Ishikawa (cell line): ENCODE measurements at regions not wholly inside any gene's neighbourhood (a gene's known extent, or its start where the extent isn't known, plus 50 kb on each side); places are given as distances from the start of the nearest gene placed in this dataset.

ENCODE experiments used
- CEBPB ChIP-seq: IDR thresholded peaks from 2 replicates; pipeline ENCODE4 v1.6.1; 2012
- CREB1 ChIP-seq: IDR thresholded peaks from 2 replicates; pipeline ENCODE4 v1.6.1; 2012; ENCODE audit warnings: low read depth
- EGR1 ChIP-seq: IDR thresholded peaks from 2 replicates; pipeline ENCODE4 v1.6.1; 2012
- EP300 ChIP-seq: IDR thresholded peaks from 2 replicates; pipeline ENCODE4 v1.6.1; 2012; ENCODE audit warnings: borderline replicate concordance
- FOXM1 ChIP-seq: IDR thresholded peaks from 2 replicates; pipeline ENCODE4 v1.6.1; 2012; ENCODE audit warnings: low read depth, borderline replicate concordance
- NFIC ChIP-seq: IDR thresholded peaks from 2 replicates; pipeline ENCODE4 v1.6.1; 2012
- RAD21 ChIP-seq: IDR thresholded peaks from 2 replicates; pipeline ENCODE4 v1.6.1; 2012; ENCODE audit warnings: low read depth
- TAF1 ChIP-seq: IDR thresholded peaks from 2 replicates; pipeline ENCODE4 v1.6.1; 2012; ENCODE audit warnings: low read depth, mild to moderate bottlenecking
- TCF12 ChIP-seq: IDR thresholded peaks from 2 replicates; pipeline ENCODE4 v1.6.1; 2012; ENCODE audit warnings: low read depth
- TEAD4 ChIP-seq: IDR thresholded peaks from 2 replicates; pipeline ENCODE4 v1.6.1; 2012
- YY1 ChIP-seq: IDR thresholded peaks from 2 replicates; pipeline ENCODE4 v1.6.1; 2012; ENCODE audit warnings: low read depth
- ZBTB7A ChIP-seq: IDR thresholded peaks from 2 replicates; pipeline ENCODE4 v1.6.1; 2012; ENCODE audit warnings: low read depth
- TF ChIP-seq, protein P1 (sequence below): IDR thresholded peaks from 2 replicates; pipeline ENCODE4 v1.6.1; 2012
- TF ChIP-seq, protein P2 (sequence below): IDR thresholded peaks from 2 replicates; pipeline ENCODE4 v1.6.1; 2012
- TF ChIP-seq, protein P3 (sequence below): IDR thresholded peaks from 2 replicates; pipeline ENCODE4 v1.6.1; 2012; ENCODE audit warnings: low read depth, mild to moderate bottlenecking

DNA sequence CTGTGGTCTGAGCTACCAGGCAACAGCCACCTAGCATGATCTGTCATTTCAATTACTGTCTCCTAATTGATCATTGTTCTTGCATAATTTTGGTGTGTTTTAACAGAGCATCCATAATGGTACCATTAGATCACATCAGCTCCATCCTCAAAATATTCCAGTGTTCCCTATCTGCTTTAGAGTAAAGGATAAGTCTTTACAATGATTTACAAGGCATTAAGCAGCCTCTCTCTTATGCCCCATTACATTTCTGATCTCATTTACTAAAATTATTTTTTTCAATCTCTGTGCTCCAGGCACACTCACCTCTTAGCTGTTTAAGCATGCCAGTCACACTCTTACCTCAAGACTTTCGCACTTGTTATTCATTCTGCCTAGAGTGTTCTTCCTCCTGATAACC lies 389.9 kb upstream of the PTPRD start:
- TF ChIP-seq, protein P1, sequence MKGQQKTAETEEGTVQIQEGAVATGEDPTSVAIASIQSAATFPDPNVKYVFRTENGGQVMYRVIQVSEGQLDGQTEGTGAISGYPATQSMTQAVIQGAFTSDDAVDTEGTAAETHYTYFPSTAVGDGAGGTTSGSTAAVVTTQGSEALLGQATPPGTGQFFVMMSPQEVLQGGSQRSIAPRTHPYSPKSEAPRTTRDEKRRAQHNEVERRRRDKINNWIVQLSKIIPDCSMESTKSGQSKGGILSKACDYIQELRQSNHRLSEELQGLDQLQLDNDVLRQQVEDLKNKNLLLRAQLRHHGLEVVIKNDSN, result no peak
- no peak for TF ChIP-seq TEAD4
- no peak for TF ChIP-seq FOXM1
- TF ChIP-seq TCF12, result no peak
- no peak for TF ChIP-seq EP300
- no peak for TF ChIP-seq CREB1
- TF ChIP-seq EGR1, result no peak
- no peak for TF ChIP-seq CEBPB
- TF ChIP-seq, protein P2, sequence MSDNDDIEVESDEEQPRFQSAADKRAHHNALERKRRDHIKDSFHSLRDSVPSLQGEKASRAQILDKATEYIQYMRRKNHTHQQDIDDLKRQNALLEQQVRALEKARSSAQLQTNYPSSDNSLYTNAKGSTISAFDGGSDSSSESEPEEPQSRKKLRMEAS, result no peak
- no peak for TF ChIP-seq ZBTB7A
- no peak for TF ChIP-seq TAF1
- TF ChIP-seq YY1, result no peak
- TF ChIP-seq RAD21, result no peak

DNA sequence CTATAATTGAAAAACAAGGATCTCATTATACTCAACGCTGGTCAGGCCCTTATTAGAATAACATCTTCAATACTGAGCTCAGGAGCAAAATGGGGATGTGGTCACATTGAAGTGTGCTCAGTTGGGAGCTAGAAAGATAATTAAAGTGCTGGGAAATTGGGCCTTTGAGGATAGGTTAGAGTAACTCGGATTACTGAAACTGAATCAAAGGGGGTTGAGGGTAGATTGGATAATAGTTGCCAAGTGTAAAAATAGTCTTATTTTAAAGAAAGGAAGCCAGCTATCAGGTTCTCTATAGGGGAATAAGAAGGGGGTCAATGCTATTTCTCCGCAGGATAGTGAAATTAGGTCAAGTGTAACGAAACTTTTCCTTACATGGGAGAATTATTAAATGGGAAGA lies 391.0 kb upstream of the PTPRD start:
- no peak for TF ChIP-seq TCF12
- TF ChIP-seq, protein P3, sequence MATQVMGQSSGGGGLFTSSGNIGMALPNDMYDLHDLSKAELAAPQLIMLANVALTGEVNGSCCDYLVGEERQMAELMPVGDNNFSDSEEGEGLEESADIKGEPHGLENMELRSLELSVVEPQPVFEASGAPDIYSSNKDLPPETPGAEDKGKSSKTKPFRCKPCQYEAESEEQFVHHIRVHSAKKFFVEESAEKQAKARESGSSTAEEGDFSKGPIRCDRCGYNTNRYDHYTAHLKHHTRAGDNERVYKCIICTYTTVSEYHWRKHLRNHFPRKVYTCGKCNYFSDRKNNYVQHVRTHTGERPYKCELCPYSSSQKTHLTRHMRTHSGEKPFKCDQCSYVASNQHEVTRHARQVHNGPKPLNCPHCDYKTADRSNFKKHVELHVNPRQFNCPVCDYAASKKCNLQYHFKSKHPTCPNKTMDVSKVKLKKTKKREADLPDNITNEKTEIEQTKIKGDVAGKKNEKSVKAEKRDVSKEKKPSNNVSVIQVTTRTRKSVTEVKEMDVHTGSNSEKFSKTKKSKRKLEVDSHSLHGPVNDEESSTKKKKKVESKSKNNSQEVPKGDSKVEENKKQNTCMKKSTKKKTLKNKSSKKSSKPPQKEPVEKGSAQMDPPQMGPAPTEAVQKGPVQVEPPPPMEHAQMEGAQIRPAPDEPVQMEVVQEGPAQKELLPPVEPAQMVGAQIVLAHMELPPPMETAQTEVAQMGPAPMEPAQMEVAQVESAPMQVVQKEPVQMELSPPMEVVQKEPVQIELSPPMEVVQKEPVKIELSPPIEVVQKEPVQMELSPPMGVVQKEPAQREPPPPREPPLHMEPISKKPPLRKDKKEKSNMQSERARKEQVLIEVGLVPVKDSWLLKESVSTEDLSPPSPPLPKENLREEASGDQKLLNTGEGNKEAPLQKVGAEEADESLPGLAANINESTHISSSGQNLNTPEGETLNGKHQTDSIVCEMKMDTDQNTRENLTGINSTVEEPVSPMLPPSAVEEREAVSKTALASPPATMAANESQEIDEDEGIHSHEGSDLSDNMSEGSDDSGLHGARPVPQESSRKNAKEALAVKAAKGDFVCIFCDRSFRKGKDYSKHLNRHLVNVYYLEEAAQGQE, result no peak
- no peak for TF ChIP-seq RAD21
- TF ChIP-seq, protein P2, result no peak
- no peak for TF ChIP-seq EP300
- no peak for TF ChIP-seq CREB1
- no peak for TF ChIP-seq YY1
- no peak for TF ChIP-seq TAF1
- TF ChIP-seq EGR1, result no peak
- TF ChIP-seq FOXM1, result no peak

DNA sequence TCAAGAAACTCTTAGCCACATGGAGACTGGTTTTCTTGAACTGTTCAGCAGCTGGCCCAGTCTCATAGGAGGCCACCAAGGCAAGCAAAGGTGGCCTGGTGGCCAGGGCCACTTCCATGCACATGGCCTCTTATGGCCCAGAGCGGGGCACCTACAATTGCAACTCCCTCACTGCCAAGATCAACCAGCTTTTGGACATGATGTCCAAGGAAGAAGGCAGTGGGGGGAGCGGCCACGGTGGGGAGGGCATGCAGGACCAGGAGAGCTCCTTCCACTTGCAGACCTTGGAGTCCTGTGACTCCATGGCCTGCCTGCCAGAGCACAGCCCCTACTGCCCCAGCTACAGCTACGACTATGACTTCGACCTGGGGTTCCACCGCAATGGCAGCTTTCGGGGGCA lies 398.9 kb upstream of the PTPRD start:
- no peak for TF ChIP-seq TCF12
- no peak for TF ChIP-seq NFIC
- TF ChIP-seq FOXM1, result no peak
- no peak for TF ChIP-seq CREB1
- no peak for TF ChIP-seq ZBTB7A
- no peak for TF ChIP-seq TAF1
- TF ChIP-seq TEAD4, result no peak
- TF ChIP-seq EP300, result no peak
- TF ChIP-seq, protein P2, result no peak
- TF ChIP-seq YY1, result no peak

DNA sequence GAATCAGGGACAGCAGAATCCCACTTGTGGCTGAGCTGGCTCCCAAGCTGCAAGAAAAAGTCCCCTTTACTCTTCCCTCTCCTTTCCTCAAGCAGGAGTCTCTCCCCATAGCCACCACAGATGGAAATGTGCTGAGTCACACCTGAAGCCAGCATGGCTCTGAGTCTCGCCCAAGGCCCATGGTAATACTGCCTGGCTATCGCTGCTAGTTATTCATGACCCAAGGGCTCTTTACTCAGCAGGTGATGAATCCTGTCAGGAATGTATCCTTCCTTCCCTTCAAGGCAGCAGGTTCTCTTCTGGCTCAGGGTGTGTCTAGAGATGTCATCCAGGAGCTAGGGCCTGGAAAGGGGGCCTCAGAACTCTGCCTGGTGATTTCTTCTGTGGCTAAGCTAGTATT lies 403.3 kb upstream of the PTPRD start:
- TF ChIP-seq CEBPB (no peak), FOXM1 (no peak), TEAD4 (no peak), TAF1 (no peak), YY1 (no peak), ZBTB7A (no peak)

DNA sequence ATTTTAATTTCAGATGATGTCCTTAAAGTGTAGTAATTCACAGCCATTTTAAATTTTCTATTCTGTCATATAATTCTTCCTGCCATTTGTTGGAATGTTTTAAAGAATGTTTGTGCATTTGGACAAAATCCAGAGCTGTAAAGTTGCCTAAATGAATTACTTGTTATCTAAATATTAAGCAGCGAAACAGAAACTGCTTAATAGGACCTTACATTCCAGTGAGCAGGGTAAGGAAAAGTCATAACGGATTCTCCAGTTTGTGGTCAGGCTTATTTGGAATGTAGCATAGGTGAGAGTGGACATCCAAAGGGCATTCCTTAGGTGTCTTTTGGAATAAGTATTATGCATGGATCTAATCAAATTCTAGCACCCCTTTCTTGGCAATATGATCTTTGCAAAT lies 410.4 kb upstream of the PTPRD start:
- TF ChIP-seq, protein P1, result no peak
- TF ChIP-seq, protein P3, result no peak
- TF ChIP-seq, protein P2, result no peak
- TF ChIP-seq CEBPB (no peak), YY1 (no peak), FOXM1 (no peak), NFIC (no peak), EP300 (no peak), CREB1 (no peak), TCF12 (no peak), TEAD4 (no peak), TAF1 (no peak), ZBTB7A (no peak), EGR1 (no peak), RAD21 (no peak)

DNA sequence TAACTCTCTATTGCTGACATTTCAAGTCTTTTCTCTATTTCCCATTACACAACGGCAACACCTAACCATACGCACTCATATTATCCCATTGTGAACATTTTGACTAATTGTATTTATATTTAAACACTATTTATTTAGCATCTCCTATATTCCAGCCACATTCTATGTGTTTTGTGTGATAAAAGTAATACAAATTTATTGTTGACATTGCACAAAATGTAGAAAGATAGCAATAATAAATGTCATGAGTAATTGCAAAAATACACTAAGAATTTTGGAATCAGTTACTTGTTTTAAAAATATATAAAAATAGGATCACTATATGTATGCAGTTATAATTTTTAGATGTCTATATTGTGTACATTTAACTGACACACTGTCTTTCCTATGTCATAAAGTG lies 413.0 kb upstream of the PTPRD start:
- TF ChIP-seq FOXM1, result no peak
- TF ChIP-seq CREB1, result no peak
- no peak for TF ChIP-seq NFIC
- TF ChIP-seq, protein P3, result no peak
